H9 (cell line): ENCODE measurements at regions not wholly inside any gene's neighbourhood (a gene's known extent, or its start where the extent isn't known, plus 50 kb on each side); places are given as distances from the start of the nearest gene placed in this dataset.

Experiments
- DNase-seq: peaks from one replicate; pipeline ENCODE4 v3.0.0-alpha.2; 2017
- H2AFZ ChIP-seq: one replicate; pipeline ENCODE4 v1.6.1; 2013; ENCODE audit warnings: mild to moderate bottlenecking, low read length, control low read depth, moderate library complexity
- H2AK5ac ChIP-seq: 2 replicates; pipeline ENCODE4 v1.6.1; 2013; ENCODE audit warnings: low read length, control low read depth, mixed read lengths; ENCODE audit not compliant: insufficient read length
- H2BK120ac ChIP-seq: one replicate; pipeline ENCODE4 v1.6.1; 2013; ENCODE audit warnings: low read depth, mild to moderate bottlenecking, low read length, control low read depth, inconsistent platforms; ENCODE audit not compliant: poor library complexity, severe bottlenecking
- H2BK12ac ChIP-seq: 2 replicates; pipeline ENCODE4 v1.6.1; 2013; ENCODE audit warnings: low read length, control low read depth, mixed read lengths, low read depth; ENCODE audit not compliant: insufficient read length
- H2BK15ac ChIP-seq: 2 replicates; pipeline ENCODE4 v1.6.1; 2013; ENCODE audit warnings: low read depth, low read length, control low read depth
- H2BK20ac ChIP-seq: one replicate; pipeline ENCODE4 v1.6.1; 2013; ENCODE audit warnings: low read depth, mild to moderate bottlenecking, low read length, control low read depth, inconsistent platforms; ENCODE audit not compliant: poor library complexity, severe bottlenecking
- H2BK5ac ChIP-seq: 2 replicates; pipeline ENCODE4 v1.6.1; 2013; ENCODE audit warnings: low read length, control low read depth, mixed read lengths; ENCODE audit not compliant: insufficient read length
- H3K14ac ChIP-seq: 2 replicates; pipeline ENCODE4 v1.6.1; 2013; ENCODE audit warnings: low read length, control low read depth; ENCODE audit not compliant: insufficient read depth
- H3K18ac ChIP-seq: 2 replicates; pipeline ENCODE4 v1.6.1; 2013; ENCODE audit warnings: low read depth, mild to moderate bottlenecking, mixed read lengths, low read length, control low read depth; ENCODE audit not compliant: insufficient read length
- H3K23ac ChIP-seq: 2 replicates; pipeline ENCODE4 v1.6.1; 2013; ENCODE audit warnings: low read length, control low read depth, mixed read lengths, low read depth; ENCODE audit not compliant: insufficient read length
- H3K23me2 ChIP-seq: 2 replicates; pipeline ENCODE4 v1.6.1; 2013; ENCODE audit warnings: low read depth, mild to moderate bottlenecking, mixed read lengths, low read length, control low read depth; ENCODE audit not compliant: insufficient read length, poor library complexity, severe bottlenecking
- H3K27ac ChIP-seq: 2 replicates; pipeline ENCODE4 v1.5.1; 2013; ENCODE audit warnings: low read length, control low read depth, mixed read lengths, low read depth; ENCODE audit not compliant: insufficient read length
- H3K27me3 ChIP-seq: 2 replicates; pipeline ENCODE4 v1.6.1; 2013; ENCODE audit warnings: low read length, control low read depth, inconsistent platforms; ENCODE audit not compliant: insufficient read depth
- H3K4ac ChIP-seq: 2 replicates; pipeline ENCODE4 v1.6.1; 2013; ENCODE audit warnings: low read depth, mild to moderate bottlenecking, control low read depth, inconsistent platforms, low read length, moderate library complexity
- H3K4me1 ChIP-seq: 2 replicates; pipeline ENCODE4 v1.6.1; 2013; ENCODE audit warnings: low read length, control low read depth, inconsistent platforms; ENCODE audit not compliant: insufficient read depth
- H3K4me2 ChIP-seq: 2 replicates; pipeline ENCODE4 v1.6.1; 2013; ENCODE audit warnings: low read length, control low read depth, mixed read lengths; ENCODE audit not compliant: insufficient read length, insufficient read depth
- H3K56ac ChIP-seq: 2 replicates; pipeline ENCODE4 v1.6.1; 2013; ENCODE audit warnings: low read depth, mild to moderate bottlenecking, mixed read lengths, low read length, control low read depth; ENCODE audit not compliant: insufficient read length
- H3K79me1 ChIP-seq: 2 replicates; pipeline ENCODE4 v1.6.1; 2013; ENCODE audit warnings: low read depth, mild to moderate bottlenecking, moderate library complexity, low read length, control low read depth, inconsistent platforms; ENCODE audit not compliant: insufficient read depth, poor library complexity, severe bottlenecking
- H3K79me2 ChIP-seq: 2 replicates; pipeline ENCODE4 v1.6.1; 2013; ENCODE audit warnings: low read length, control low read depth, inconsistent platforms; ENCODE audit not compliant: insufficient read depth
- H3K9ac ChIP-seq: 2 replicates; pipeline ENCODE4 v1.6.1; 2013; ENCODE audit warnings: low read length, control low read depth, mixed read lengths; ENCODE audit not compliant: insufficient read length; ENCODE audit errors: extremely low read depth
- H3K9me3 ChIP-seq: one replicate; pipeline ENCODE4 v1.6.1; 2013; ENCODE audit warnings: low read depth, low read length, inconsistent platforms; ENCODE audit not compliant: control insufficient read depth
- H3T11ph ChIP-seq: one replicate; pipeline ENCODE4 v1.6.1; 2013; ENCODE audit warnings: mild to moderate bottlenecking, low read length, control low read depth, inconsistent platforms
- H4K20me1 ChIP-seq: one replicate; pipeline ENCODE4 v1.6.1; 2013; ENCODE audit not compliant: control insufficient read depth, insufficient read length, insufficient read depth
- H4K5ac ChIP-seq: 2 replicates; pipeline ENCODE4 v1.6.1; 2013; ENCODE audit warnings: low read depth, mild to moderate bottlenecking, mixed read lengths, low read length, control low read depth; ENCODE audit not compliant: insufficient read length
- H4K8ac ChIP-seq: replicated peaks from 2 replicates; pipeline ENCODE4 v1.6.1; 2013; ENCODE audit warnings: low read length, control low read depth, mixed read lengths, low read depth; ENCODE audit not compliant: insufficient read length
- H4K91ac ChIP-seq: 2 replicates; pipeline ENCODE4 v1.6.1; 2013; ENCODE audit warnings: low read depth, mild to moderate bottlenecking, moderate library complexity, mixed read lengths, low read length, control low read depth; ENCODE audit not compliant: insufficient read length
- H3K27ac Mint-ChIP-seq, 3 experiments: 2 replicates in 2 of 3; 3 replicates in 1 of 3; pipeline ENCODE4 v1.8.0; 2020 to 2021; ENCODE audit warnings: mixed read lengths in 3 of 3, mild to moderate bottlenecking in 1 of 3, moderate library complexity in 1 of 3
- H3K27me3 Mint-ChIP-seq: 2 replicates; pipeline ENCODE4 v1.8.0; 2021; ENCODE audit warnings: low read depth, mild to moderate bottlenecking, moderate library complexity, mixed read lengths
- H3K36me3 Mint-ChIP-seq, 3 experiments: 2 replicates in 2 of 3; 3 replicates in 1 of 3; pipeline ENCODE4 v1.8.0; 2020 to 2021; ENCODE audit warnings: low read depth in 3 of 3, mixed read lengths in 3 of 3; ENCODE audit not compliant: insufficient read depth in 1 of 3
- H3K4me1 Mint-ChIP-seq, 2 experiments: 2 replicates each; pipeline ENCODE4 v1.8.0; 2020; ENCODE audit warnings: mixed read lengths in 2 of 2
- H3K4me3 Mint-ChIP-seq, 2 experiments: 2 replicates in 1 of 2; 3 replicates in 1 of 2; pipeline ENCODE4 v1.8.0; 2020 to 2021; ENCODE audit warnings: mild to moderate bottlenecking in 2 of 2, mixed read lengths in 2 of 2, moderate library complexity in 1 of 2
- H3K9me3 Mint-ChIP-seq, 2 experiments: 2 replicates in 1 of 2; 3 replicates in 1 of 2; pipeline ENCODE4 v1.8.0; 2020; ENCODE audit warnings: mild to moderate bottlenecking in 2 of 2, mixed read lengths in 2 of 2, moderate library complexity in 1 of 2
- WGBS: extraction: QIAGEN DNeasy Blood & Tissue Kit; methylation state at CpG from one replicate; pipeline ENCODE4 v1.1.7; 2013; ENCODE audit warnings: missing lambda C conversion rate, low lambda C conversion rate, mixed read lengths; ENCODE audit not compliant: insufficient read length; ENCODE audit errors: extremely low coverage; 5-methylcytosine and 5-hydroxymethylcytosine counted together
- TF ChIP-seq, protein P1 (sequence below): fragments of 200-600 bp; sonication (generic); conservative IDR thresholded peaks from 3 replicates; pipeline ENCODE4 v1.8.0; 2021; ENCODE audit warnings: antibody characterized with exemption, mild to moderate bottlenecking

DNA sequence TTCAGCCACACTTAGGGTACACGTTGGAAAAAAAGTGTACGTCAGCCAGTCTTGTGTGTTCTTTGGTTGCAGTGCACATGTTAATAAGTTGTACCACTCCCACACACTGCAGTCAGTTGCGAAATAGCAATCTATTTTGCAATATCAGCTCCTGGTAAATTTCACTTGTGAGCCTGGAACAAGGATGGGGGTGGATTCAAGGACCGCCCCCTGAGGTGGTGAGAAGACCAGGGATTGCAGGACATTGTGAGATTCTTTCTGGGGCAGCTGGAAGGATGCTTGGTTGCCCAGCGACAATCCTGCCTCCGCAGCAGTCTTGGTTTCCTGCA, 78.6 kb upstream of the ZFHX3 start:
- Histone ChIP-seq H3K27me3 (no peaks in the 10 kb centered on the region), H3K79me2 (no peaks in the 10 kb centered on the region), H3K9me3 (no peaks in the 10 kb centered on the region), H2BK12ac (no peak overlapping the region), H3K23me2 (no peaks in the 10 kb centered on the region), H3K4ac (no peak overlapping the region), H2BK5ac (no peak overlapping the region), H3K4me2 (no peak overlapping the region), H3K56ac (no peak overlapping the region), H4K91ac (no peak overlapping the region), H3K4me1 (no peaks in the 10 kb centered on the region), H3K9ac (no peak overlapping the region), H2AFZ (no peak overlapping the region), H4K5ac (no peak overlapping the region), H2AK5ac (no peak overlapping the region), H2BK20ac (no peak overlapping the region), H3K23ac (no peak overlapping the region), H3K14ac (no peak overlapping the region), H2BK120ac (no peak overlapping the region), H3K79me1 (no peaks in the 10 kb centered on the region), H4K8ac (no peak overlapping the region), H2BK15ac (no peak overlapping the region), H3K18ac (no peak overlapping the region), H3K27ac (no peak overlapping the region), H3T11ph (no peak overlapping the region), H4K20me1 (no peaks in the 10 kb centered on the region)
- Mint-ChIP-seq H3K9me3 (peaks cover 0 to 8% of the 10 kb centered on the region in 2 experiments; a peak in 1 of 5 replicates), H3K4me3 (no peak overlapping the region), H3K27ac (no peak overlapping the region), H3K36me3 (no peaks in the 10 kb centered on the region; a peak in 1 of 7 replicates), H3K27me3 (peaks cover 57% of the 10 kb centered on the region), H3K4me1 (peaks cover 4 to 6% of the 10 kb centered on the region in 2 experiments; a peak in 2 of 4 replicates)
- WGBS, result no CpG with 5 or more reads among the region's 6 CpGs
- TF ChIP-seq, protein P1, sequence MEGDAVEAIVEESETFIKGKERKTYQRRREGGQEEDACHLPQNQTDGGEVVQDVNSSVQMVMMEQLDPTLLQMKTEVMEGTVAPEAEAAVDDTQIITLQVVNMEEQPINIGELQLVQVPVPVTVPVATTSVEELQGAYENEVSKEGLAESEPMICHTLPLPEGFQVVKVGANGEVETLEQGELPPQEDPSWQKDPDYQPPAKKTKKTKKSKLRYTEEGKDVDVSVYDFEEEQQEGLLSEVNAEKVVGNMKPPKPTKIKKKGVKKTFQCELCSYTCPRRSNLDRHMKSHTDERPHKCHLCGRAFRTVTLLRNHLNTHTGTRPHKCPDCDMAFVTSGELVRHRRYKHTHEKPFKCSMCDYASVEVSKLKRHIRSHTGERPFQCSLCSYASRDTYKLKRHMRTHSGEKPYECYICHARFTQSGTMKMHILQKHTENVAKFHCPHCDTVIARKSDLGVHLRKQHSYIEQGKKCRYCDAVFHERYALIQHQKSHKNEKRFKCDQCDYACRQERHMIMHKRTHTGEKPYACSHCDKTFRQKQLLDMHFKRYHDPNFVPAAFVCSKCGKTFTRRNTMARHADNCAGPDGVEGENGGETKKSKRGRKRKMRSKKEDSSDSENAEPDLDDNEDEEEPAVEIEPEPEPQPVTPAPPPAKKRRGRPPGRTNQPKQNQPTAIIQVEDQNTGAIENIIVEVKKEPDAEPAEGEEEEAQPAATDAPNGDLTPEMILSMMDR, result no peak
- no peak for DNase-seq
